IMR-90 (cell line): ENCODE measurements at regions not wholly inside any gene's neighbourhood (a gene's known extent, or its start where the extent isn't known, plus 50 kb on each side); places are given as distances from the start of the nearest gene placed in this dataset.

Experiments used
- ATAC-seq: fragments of 200-7000 bp; cut with Tn5 transposase; 2 replicates; pipeline ENCODE4 v1.9.1; 2020; ENCODE audit warnings: low read depth, mild to moderate bottlenecking, moderate library complexity
- BruUV-seq: library from RNA; stranded (reverse); fragments of 400-500 nt; replicated peaks from 2 replicates; lab custom pipeline; 2021; lab: Mats Ljungman, UMichigan
- CTCF ChIA-PET: fragments of 300-600 bp; formaldehyde crosslinking; extraction: SDS; loops from one replicate; lab custom pipeline; 2021; ENCODE audit warnings: antibody characterized with exemption; lab: Yijun Ruan, JAX
- POLR2A ChIA-PET: fragments of 300-600 bp; sonication (Branson Sonifier 250); formaldehyde crosslinking; loops from one replicate; lab custom pipeline; 2022; ENCODE audit warnings: antibody characterized with exemption; ENCODE audit not compliant: unreplicated experiment; lab: Charles Lee
- DNase-seq: peaks from one replicate; pipeline ENCODE4 v3.0.0; 2013
- H2AFZ ChIP-seq: replicated peaks from 2 replicates; pipeline ENCODE3; 2013; ENCODE audit warnings: low read length, mild to moderate bottlenecking; ENCODE audit not compliant: poor library complexity
- H2AK5ac ChIP-seq: 2 replicates; pipeline ENCODE4 v1.6.1; 2013; ENCODE audit warnings: low read depth, low read length, inconsistent platforms
- H2AK9ac ChIP-seq: replicated peaks from 2 replicates; pipeline ENCODE3; 2013; ENCODE audit warnings: mild to moderate bottlenecking, low read depth, low read length, moderate library complexity; ENCODE audit not compliant: poor library complexity
- H2BK120ac ChIP-seq: 2 replicates; pipeline ENCODE4 v1.6.1; 2013; ENCODE audit warnings: low read depth, low read length, inconsistent platforms
- H2BK15ac ChIP-seq: 3 replicates; pipeline ENCODE4 v1.6.1; 2013; ENCODE audit warnings: low read depth, low read length, inconsistent platforms
- H2BK20ac ChIP-seq: 2 replicates; pipeline ENCODE4 v1.6.1; 2013; ENCODE audit warnings: low read depth, mild to moderate bottlenecking, inconsistent platforms, low read length, moderate library complexity
- H2BK5ac ChIP-seq: 2 replicates; pipeline ENCODE4 v1.6.1; 2013; ENCODE audit warnings: mild to moderate bottlenecking, low read depth, low read length, inconsistent platforms; ENCODE audit not compliant: poor library complexity, severe bottlenecking
- H3K14ac ChIP-seq: replicated peaks from 2 replicates; pipeline ENCODE4 v1.6.1; 2013; ENCODE audit warnings: low read depth, low read length, inconsistent platforms
- H3K18ac ChIP-seq: 2 replicates; pipeline ENCODE4 v1.6.1; 2013; ENCODE audit warnings: low read depth, low read length, control low read depth
- H3K23ac ChIP-seq: 2 replicates; pipeline ENCODE4 v1.6.1; 2013; ENCODE audit warnings: low read depth, low read length, inconsistent platforms
- H3K27ac ChIP-seq: 2 replicates; pipeline ENCODE4 v1.5.1; 2013; ENCODE audit warnings: mild to moderate bottlenecking, control low read depth, low read length; ENCODE audit not compliant: insufficient read depth
- H3K27me3 ChIP-seq: 2 replicates; pipeline ENCODE4 v1.6.1; 2013; ENCODE audit warnings: low read length; ENCODE audit not compliant: control insufficient read depth, insufficient read depth
- H3K36me3 ChIP-seq: 2 replicates; pipeline ENCODE4 v1.6.1; 2013; ENCODE audit warnings: low read length, mixed read lengths; ENCODE audit not compliant: control insufficient read depth, insufficient read depth
- H3K4ac ChIP-seq: 2 replicates; pipeline ENCODE4 v1.6.1; 2013; ENCODE audit warnings: low read depth, low read length, inconsistent platforms
- H3K4me1 ChIP-seq: 2 replicates; pipeline ENCODE4 v1.6.1; 2013; ENCODE audit warnings: low read length, mixed read lengths; ENCODE audit not compliant: control insufficient read depth, insufficient read depth
- H3K4me2 ChIP-seq: 2 replicates; pipeline ENCODE4 v1.6.1; 2013; ENCODE audit warnings: low read depth, mild to moderate bottlenecking, control low read depth, low read length, moderate library complexity
- H3K4me3 ChIP-seq: 2 replicates; pipeline ENCODE4 v1.5.1; 2013; ENCODE audit warnings: low read depth, mild to moderate bottlenecking, control low read depth, low read length, moderate library complexity; ENCODE audit not compliant: insufficient read depth
- H3K56ac ChIP-seq: 2 replicates; pipeline ENCODE4 v1.6.1; 2013; ENCODE audit warnings: low read length, inconsistent platforms; ENCODE audit not compliant: insufficient read depth; ENCODE audit errors: extremely low read depth
- H3K79me1 ChIP-seq, 2 experiments: 2 replicates each; pipeline ENCODE4 v1.6.1; 2013; ENCODE audit warnings: low read length in 2 of 2, inconsistent platforms in 1 of 2, low read depth in 1 of 2
- H3K9ac ChIP-seq: 2 replicates; pipeline ENCODE4 v1.6.1; 2013; ENCODE audit warnings: low read depth, low read length, control low read depth
- H3K9me1 ChIP-seq: 2 replicates; pipeline ENCODE4 v1.6.1; 2013; ENCODE audit warnings: low read length, inconsistent platforms; ENCODE audit not compliant: insufficient read depth
- H3K9me3 ChIP-seq: 2 replicates; pipeline ENCODE4 v1.6.1; 2013; ENCODE audit warnings: low read length; ENCODE audit not compliant: control insufficient read depth, insufficient read depth
- H4K20me1 ChIP-seq: 2 replicates; pipeline ENCODE4 v1.6.1; 2013; ENCODE audit warnings: low read length, inconsistent platforms; ENCODE audit not compliant: insufficient read depth
- H4K5ac ChIP-seq: 2 replicates; pipeline ENCODE4 v1.6.1; 2013; ENCODE audit warnings: mild to moderate bottlenecking, low read depth, low read length, control low read depth
- H4K8ac ChIP-seq, 2 experiments: 2 replicates each; pipeline ENCODE4 v1.6.1; 2013; ENCODE audit warnings: low read depth in 2 of 2, low read length in 2 of 2, control low read depth in 1 of 2, inconsistent platforms in 1 of 2
- H4K91ac ChIP-seq: 2 replicates; pipeline ENCODE4 v1.6.1; 2013; ENCODE audit warnings: low read depth, low read length, inconsistent platforms; ENCODE audit not compliant: insufficient read depth
- BHLHE40 ChIP-seq: fragments of 150-350 bp; IDR thresholded peaks from 2 replicates; pipeline ENCODE4 v1.6.1; 2016; ENCODE audit warnings: mild to moderate bottlenecking, low read depth, low read length
- CEBPB ChIP-seq: IDR thresholded peaks from 2 replicates; pipeline ENCODE4 v1.6.1; 2012; ENCODE audit warnings: low read depth, low read length, improper control_type of control experiment
- CHD1 ChIP-seq: IDR thresholded peaks from 2 replicates; pipeline ENCODE4 v1.6.1; 2012; ENCODE audit warnings: low read depth, low read length, improper control_type of control experiment
- CTCF ChIP-seq: conservative IDR thresholded peaks from 2 replicates; pipeline ENCODE4 v1.5.1; 2012; ENCODE audit warnings: mild to moderate bottlenecking, low read depth, low read length, improper control_type of control experiment
- ELK1 ChIP-seq: fragments of 150-350 bp; IDR thresholded peaks from 2 replicates; pipeline ENCODE4 v1.6.1; 2016; ENCODE audit warnings: low read depth, mild to moderate bottlenecking, low read length, moderate library complexity, borderline replicate concordance
- FOS ChIP-seq: fragments of 150-350 bp; IDR thresholded peaks from 2 replicates; pipeline ENCODE4 v1.6.1; 2016; ENCODE audit warnings: low read depth, low read length
- MAFK ChIP-seq: IDR thresholded peaks from 2 replicates; pipeline ENCODE4 v1.6.1; 2012; ENCODE audit warnings: low read depth, low read length, improper control_type of control experiment
- MAZ ChIP-seq: IDR thresholded peaks from 2 replicates; pipeline ENCODE4 v1.6.1; 2012; ENCODE audit warnings: low read depth, mild to moderate bottlenecking, low read length, improper control_type of control experiment, moderate library complexity, borderline replicate concordance
- MXI1 ChIP-seq: IDR thresholded peaks from 2 replicates; pipeline ENCODE4 v1.6.1; 2012; ENCODE audit warnings: low read depth, mild to moderate bottlenecking, low read length, moderate library complexity, borderline replicate concordance
- NFE2L2 ChIP-seq: fragments of 150-350 bp; IDR thresholded peaks from 2 replicates; pipeline ENCODE4 v1.6.1; 2016; ENCODE audit warnings: low read depth, mild to moderate bottlenecking, low read length
- POLR2A ChIP-seq: IDR thresholded peaks from 2 replicates; pipeline ENCODE4 v1.6.1; 2012; ENCODE audit warnings: mild to moderate bottlenecking, low read depth, low read length
- RAD21 ChIP-seq: IDR thresholded peaks from 2 replicates; pipeline ENCODE4 v1.6.1; 2012; ENCODE audit warnings: low read length, improper control_type of control experiment
- RCOR1 ChIP-seq: IDR thresholded peaks from 2 replicates; pipeline ENCODE4 v1.6.1; 2012; ENCODE audit warnings: mild to moderate bottlenecking, low read length, improper control_type of control experiment; ENCODE audit not compliant: insufficient replicate concordance
- RFX5 ChIP-seq: IDR thresholded peaks from 2 replicates; pipeline ENCODE4 v1.8.0; 2012; ENCODE audit warnings: low read depth, mild to moderate bottlenecking, low read length, moderate library complexity
- USF2 ChIP-seq: fragments of 150-350 bp; IDR thresholded peaks from 2 replicates; pipeline ENCODE4 v1.6.1; 2017; ENCODE audit warnings: mild to moderate bottlenecking, antibody characterized with exemption, low read length, low read depth
- WGBS, 2 experiments: methylation state at CpG; one replicate each; pipeline versions ENCODE4 v1.1.5 to v1.1.7; 2013; ENCODE audit warnings: missing lambda C conversion rate in 2 of 2; ENCODE audit not compliant: insufficient read length in 1 of 2; ENCODE audit errors: extremely low coverage in 2 of 2; 5-methylcytosine and 5-hydroxymethylcytosine counted together
- dilution Hi-C: fragments of 300-500 bp; cut with HindIII; formaldehyde crosslinking; loops from one replicate; pipeline ENCODE4 v1.14.3; 2018; ENCODE audit warnings: low sequenced_read_pairs; ENCODE audit not compliant: unreplicated experiment
- in situ Hi-C: fragments of 300-500 bp; cut with MboI; formaldehyde crosslinking; loops from 3 replicates; pipeline ENCODE4 v1.14.3; 2019; ENCODE audit warnings: low sequenced_read_pairs, inconsistent platforms, mixed read lengths
- intact Hi-C: fragments of 100-400 bp; cut with micrococcal nuclease; formaldehyde crosslinking; loops from 2 replicates; pipeline ENCODE4 v1.10.0; 2022

- H4K8ac ChIP-seq = no peak overlapping the region
- H2BK15ac ChIP-seq = no peak overlapping the region
- H2AFZ ChIP-seq = no peak overlapping the region
- BruUV-seq = no TSS peak
- H3K18ac ChIP-seq = no peak overlapping the region
- H3K27ac ChIP-seq = no peak overlapping the region
- DNase-seq (no peak), ATAC-seq (no peak)
- no peak overlapping the region for H2AK9ac ChIP-seq
- in situ Hi-C loops = no loop called here
- no peak overlapping the region for H3K9ac ChIP-seq
- no peak overlapping the region for H3K23ac ChIP-seq
- no peak overlapping the region for H3K4me3 ChIP-seq
- CTCF ChIA-PET = interaction anchor here (0.6 kb wide), 1 partner anchor 1657 kb away, joined by 5 read pairs; no protein-coding TSS in a partner anchor
- H2AK5ac ChIP-seq = no peak overlapping the region
- no peak overlapping the region for H3K56ac ChIP-seq
- dilution Hi-C loops = no loop called here
- no peaks in the 10 kb centered on the region for H4K20me1 ChIP-seq
- no peaks in the 10 kb centered on the region for H3K27me3 ChIP-seq
- H3K79me1 ChIP-seq = no peaks in the 10 kb centered on the region
- TF ChIP-seq MAZ (no peak), CEBPB (no peak), BHLHE40 (no peak), CHD1 (no peak), RAD21 (no peak), ELK1 (no peak), POLR2A (no peak), USF2 (no peak), MXI1 (no peak), RCOR1 (no peak), FOS (no peak), CTCF (no peak), MAFK (no peak), NFE2L2 (no peak), RFX5 (no peak)
- no peaks in the 10 kb centered on the region for H3K4me1 ChIP-seq
- no peak overlapping the region for H2BK20ac ChIP-seq
- no peak overlapping the region for H4K91ac ChIP-seq
- no peak overlapping the region for H3K14ac ChIP-seq
- no peak overlapping the region for H3K4ac ChIP-seq
- no peak overlapping the region for H2BK120ac ChIP-seq
- intact Hi-C loops = no loop called here
- peaks cover 8% of the 10 kb centered on the region for H3K9me3 ChIP-seq
- no peak overlapping the region for H2BK5ac ChIP-seq
- H3K9me1 ChIP-seq = no peaks in the 10 kb centered on the region
- no CpG with 5 or more reads among the region's 2 CpGs for WGBS, 2 experiments
- H4K5ac ChIP-seq = no peak overlapping the region
- POLR2A ChIA-PET = interaction anchor here (0.7 kb wide), 1 partner anchor 9 kb away, joined by 4 read pairs; no protein-coding TSS in a partner anchor
- H3K4me2 ChIP-seq = no peak overlapping the region
- H3K36me3 ChIP-seq = no peaks in the 10 kb centered on the region
Observed at GRCh38 chr1:238101923-238102322, 211.2 kb upstream of the ZP4 start.
